ENCODE measurements at regions not wholly inside any gene's neighbourhood (a gene's known extent, or its start where the extent isn't known, plus 50 kb on each side); places are given as distances from the start of the nearest gene placed in this dataset.

- no peaks in the 10 kb centered on the region for H3K36me3 ChIP-seq
- 89% methylated on average over 20 of the region's 20 CpGs; no CpG with 5 or more reads in 1 of the 2 donors for WGBS, 2 donors (ENCODE audit: low coverage in 1 of 2)
Observed at GRCh38 chr10:130654726-130655125, 518.5 kb downstream of the GLRX3 start.

DNA sequence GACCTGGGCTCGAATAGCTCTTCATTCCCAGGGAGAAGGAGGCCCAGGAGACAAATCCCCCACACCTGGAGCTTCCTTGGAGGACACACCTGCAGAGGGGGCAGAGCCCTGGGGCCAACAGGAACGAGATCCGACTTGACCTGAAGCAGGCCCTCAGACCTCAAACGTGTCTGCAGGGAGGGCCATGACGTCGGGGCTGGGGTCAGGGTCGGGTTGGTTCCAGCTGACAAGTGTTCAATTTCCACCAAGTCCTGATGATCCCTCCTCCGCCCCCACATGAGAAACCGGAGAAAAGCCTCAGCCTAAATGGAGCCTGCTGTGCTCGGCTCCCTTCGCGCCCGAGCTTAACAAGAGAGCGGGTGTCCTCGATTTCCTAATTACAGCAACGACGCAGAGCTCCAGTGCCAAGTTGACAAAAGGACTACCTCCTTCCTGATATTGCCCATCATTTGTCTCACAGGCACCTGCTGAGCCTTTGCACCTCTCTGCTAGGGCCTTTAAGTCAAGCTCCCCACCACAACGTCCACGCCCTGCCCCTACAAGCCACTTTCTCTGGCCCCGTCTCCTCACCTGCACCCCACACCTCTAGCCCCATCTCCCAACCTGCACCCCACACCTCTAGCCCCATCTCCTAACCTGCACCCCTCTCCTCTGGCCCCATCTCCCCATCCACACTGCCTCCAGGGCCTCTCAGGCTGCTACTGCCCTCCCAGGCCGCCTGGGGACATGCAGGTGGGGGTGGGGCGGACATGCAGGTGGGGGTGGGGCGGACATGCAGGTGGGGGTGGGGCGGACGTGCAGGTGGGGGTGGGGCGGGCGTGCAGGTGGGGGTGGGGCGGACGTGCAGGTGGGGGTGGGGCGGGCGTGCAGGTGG, 519.4 kb downstream of the GLRX3 start:
- no peak for DNase-seq
- in situ Hi-C loops (cut with MboI; ENCODE audit: low pct_ligation_motif_present in 1 of 4, low pct_unique_long_range_greater_than_20kb in 1 of 4, low sequenced_read_pairs in 3 of 4) (no loop called here), intact Hi-C loops (cut with DNase I; ENCODE audit: low total_unique reads) (no loop called here)
- Histone ChIP-seq H3K4me1 (no peaks in the 10 kb centered on the region), H3K4me3 (no peak overlapping the region), H3K9me3 (no peaks in the 10 kb centered on the region), H3K27ac (no peak overlapping the region), H3K36me3 (no peaks in the 10 kb centered on the region), H3K27me3 (no peaks in the 10 kb centered on the region)
- 88% methylated on average over 21 of the region's 31 CpGs; no CpG with 5 or more reads in 1 of the 2 donors for WGBS, 2 donors (ENCODE audit: low coverage in 1 of 2)
- TF ChIP-seq CTCF (IDR thresholded peaks at IDR 0.05) (no peak), POLR2AphosphoS5 (IDR thresholded peaks at IDR 0.05) (no peak), EP300 (IDR thresholded peaks at IDR 0.05; ENCODE audit: low read depth) (no peak), POLR2A (IDR thresholded peaks at IDR 0.05) (no peak)

More at GRCh38 chr10:130654726-130655125, 518.5 kb downstream of the GLRX3 start:
- in situ Hi-C loops (cut with MboI; ENCODE audit: low pct_ligation_motif_present in 1 of 4, low pct_unique_long_range_greater_than_20kb in 1 of 4, low sequenced_read_pairs in 3 of 4), result no loop called here
- no peak overlapping the region for H3K4me3 ChIP-seq
- no peak overlapping the region for H3K27ac ChIP-seq
- no peak for DNase-seq
- no peaks in the 10 kb centered on the region for H3K27me3 ChIP-seq
- TF ChIP-seq POLR2A (IDR thresholded peaks at IDR 0.05) (no peak), CTCF (IDR thresholded peaks at IDR 0.05) (no peak), EP300 (IDR thresholded peaks at IDR 0.05; ENCODE audit: low read depth) (no peak), POLR2AphosphoS5 (IDR thresholded peaks at IDR 0.05) (no peak)
- intact Hi-C loops (cut with DNase I; ENCODE audit: low total_unique reads), result no loop called here
- no peaks in the 10 kb centered on the region for H3K4me1 ChIP-seq
- no peaks in the 10 kb centered on the region for H3K9me3 ChIP-seq

DNA sequence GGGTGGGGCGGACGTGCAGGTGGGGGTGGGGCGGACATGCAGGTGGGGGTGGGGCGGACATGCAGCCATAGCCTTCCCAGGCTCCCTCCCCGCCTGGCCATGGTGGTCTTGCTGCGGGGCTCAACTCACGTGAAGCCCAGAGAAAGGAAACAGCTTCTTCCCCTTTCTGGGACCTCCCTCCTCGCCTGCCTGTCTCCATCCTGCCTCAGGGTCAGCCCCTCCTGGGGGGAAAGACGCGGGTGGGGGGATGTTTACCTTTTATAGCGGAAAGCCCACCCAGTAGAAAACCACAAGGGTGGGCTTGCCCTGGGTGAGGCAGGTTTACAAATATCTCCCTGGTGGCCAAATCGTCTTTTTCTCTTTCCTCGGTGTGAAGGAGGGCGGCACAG, 520.0 kb downstream of the GLRX3 start:
- Histone ChIP-seq H3K9me3 (no peaks in the 10 kb centered on the region), H3K4me1 (no peaks in the 10 kb centered on the region), H3K27ac (no peak overlapping the region), H3K27me3 (no peaks in the 10 kb centered on the region), H3K36me3 (no peaks in the 10 kb centered on the region), H3K4me3 (no peak overlapping the region)
- 54 to 60% methylated on average over 1 to 7 of the region's 14 CpGs for WGBS, 2 donors (ENCODE audit: low coverage in 1 of 2)
- intact Hi-C loops (cut with DNase I; ENCODE audit: low total_unique reads), result no loop called here
- in situ Hi-C loops (cut with MboI; ENCODE audit: low pct_ligation_motif_present in 1 of 4, low pct_unique_long_range_greater_than_20kb in 1 of 4, low sequenced_read_pairs in 3 of 4), result no loop called here
- DNase-seq, result no peak
- TF ChIP-seq POLR2AphosphoS5 (IDR thresholded peaks at IDR 0.05), result no peak
- TF ChIP-seq POLR2A (IDR thresholded peaks at IDR 0.05), result no peak

- Histone ChIP-seq H3K4me1 (no peaks in the 10 kb centered on the region), H3K36me3 (no peaks in the 10 kb centered on the region), H3K27ac (no peak overlapping the region), H3K4me3 (no peak overlapping the region), H3K9me3 (no peaks in the 10 kb centered on the region), H3K27me3 (no peaks in the 10 kb centered on the region)
- DNase-seq, result no peak
- intact Hi-C loops (cut with DNase I; ENCODE audit: low total_unique reads) (no loop called here), in situ Hi-C loops (cut with MboI; ENCODE audit: low pct_ligation_motif_present in 1 of 4, low pct_unique_long_range_greater_than_20kb in 1 of 4, low sequenced_read_pairs in 3 of 4) (no loop called here)
- TF ChIP-seq EP300 (IDR thresholded peaks at IDR 0.05; ENCODE audit: low read depth), result no peak
- WGBS, 2 donors (ENCODE audit: low coverage in 1 of 2), result 93 to 100% methylated on average over 1 to 15 of the region's 15 CpGs
Observed at GRCh38 chr10:130656582-130657133, 520.5 kb downstream of the GLRX3 start.

DNA sequence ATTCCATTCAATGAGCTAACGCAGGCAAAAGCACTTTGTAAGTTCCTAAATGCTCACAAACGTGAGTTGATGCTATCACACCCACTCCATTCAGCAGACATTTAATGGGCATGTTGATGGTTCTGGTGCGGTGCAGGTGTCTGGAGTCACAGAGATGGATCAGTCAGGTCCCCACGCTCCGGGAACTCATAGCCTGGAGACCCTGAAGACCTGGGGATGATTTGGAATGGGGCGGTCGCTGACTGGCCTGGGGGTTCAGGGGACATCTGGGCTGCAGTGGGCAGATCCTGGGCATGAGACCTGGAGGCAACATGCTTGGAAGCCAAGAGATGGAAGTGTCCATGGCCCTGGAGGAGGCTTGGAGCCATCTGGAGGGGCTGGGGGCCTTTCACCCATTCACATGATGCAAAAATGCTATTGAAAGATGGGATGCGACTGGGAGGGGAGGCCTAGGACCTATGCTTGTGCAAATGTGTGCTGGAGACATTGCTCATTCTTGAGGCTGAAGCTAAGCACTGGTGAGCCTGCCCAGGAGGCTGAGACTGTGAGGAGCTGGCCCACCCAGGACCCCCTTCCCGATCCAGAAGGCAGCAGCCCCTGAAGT, 522.6 kb downstream of the GLRX3 start:
- DNase-seq, result no peak
- Histone ChIP-seq H3K4me3 (no peak overlapping the region), H3K27ac (no peak overlapping the region), H3K27me3 (no peaks in the 10 kb centered on the region), H3K4me1 (no peaks in the 10 kb centered on the region), H3K36me3 (no peaks in the 10 kb centered on the region), H3K9me3 (no peaks in the 10 kb centered on the region)
- 50 to 82% methylated on average over 2 to 9 of the region's 9 CpGs for WGBS, 2 donors (ENCODE audit: low coverage in 1 of 2)
- in situ Hi-C loops (cut with MboI; ENCODE audit: low pct_ligation_motif_present in 1 of 4, low pct_unique_long_range_greater_than_20kb in 1 of 4, low sequenced_read_pairs in 3 of 4), result no loop called here
- intact Hi-C loops (cut with DNase I; ENCODE audit: low total_unique reads), result no loop called here
- TF ChIP-seq EP300 (IDR thresholded peaks at IDR 0.05; ENCODE audit: low read depth) (no peak), POLR2AphosphoS5 (IDR thresholded peaks at IDR 0.05) (no peak), POLR2A (IDR thresholded peaks at IDR 0.05) (no peak), CTCF (IDR thresholded peaks at IDR 0.05) (no peak)
